PC-3 (cell line): ENCODE measurements at regions not wholly inside any gene's neighbourhood (a gene's known extent, or its start where the extent isn't known, plus 50 kb on each side); places are given as distances from the start of the nearest gene placed in this dataset.

ENCODE experiments used
- EZH2 ChIP-seq: fragments of 300-600 bp; sonication (generic); IDR thresholded peaks from one replicate; pipeline ENCODE4 v1.6.1; 2017; ENCODE audit warnings: antibody characterized with exemption, mild to moderate bottlenecking, low read length; ENCODE audit not compliant: unreplicated experiment
- EZH2phosphoT487 ChIP-seq: fragments of 300-600 bp; sonication (generic); IDR thresholded peaks from 2 replicates; pipeline ENCODE4 v1.6.1; 2018; ENCODE audit warnings: mild to moderate bottlenecking, antibody characterized with exemption, low read length, borderline replicate concordance
- TF ChIP-seq, protein P1 (sequence below): fragments of 300-600 bp; sonication (generic); conservative IDR thresholded peaks from 2 replicates; pipeline ENCODE4 v1.5.1; 2017; ENCODE audit warnings: antibody characterized with exemption, low read depth, mild to moderate bottlenecking, low read length

DNA sequence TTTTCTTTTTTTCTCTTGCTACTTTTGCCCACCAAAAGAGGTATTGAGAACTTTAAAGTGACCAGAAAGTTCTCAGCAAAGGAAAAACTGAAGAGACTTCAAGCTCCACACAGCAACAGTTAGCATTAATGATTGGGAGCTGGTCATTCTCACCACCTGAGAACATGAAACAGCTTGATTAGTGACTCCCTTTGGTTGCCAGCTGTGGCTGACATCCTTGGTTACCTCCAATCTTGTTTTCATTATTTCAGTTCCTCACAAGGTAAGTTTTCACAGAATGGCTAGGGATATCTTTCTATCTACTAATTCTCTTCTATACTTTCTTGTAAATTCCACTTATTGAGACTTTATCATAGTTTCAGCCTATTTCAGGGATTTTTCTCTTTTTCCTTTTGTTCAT, 427.9 kb downstream of the QKI start:
- TF ChIP-seq, protein P1, sequence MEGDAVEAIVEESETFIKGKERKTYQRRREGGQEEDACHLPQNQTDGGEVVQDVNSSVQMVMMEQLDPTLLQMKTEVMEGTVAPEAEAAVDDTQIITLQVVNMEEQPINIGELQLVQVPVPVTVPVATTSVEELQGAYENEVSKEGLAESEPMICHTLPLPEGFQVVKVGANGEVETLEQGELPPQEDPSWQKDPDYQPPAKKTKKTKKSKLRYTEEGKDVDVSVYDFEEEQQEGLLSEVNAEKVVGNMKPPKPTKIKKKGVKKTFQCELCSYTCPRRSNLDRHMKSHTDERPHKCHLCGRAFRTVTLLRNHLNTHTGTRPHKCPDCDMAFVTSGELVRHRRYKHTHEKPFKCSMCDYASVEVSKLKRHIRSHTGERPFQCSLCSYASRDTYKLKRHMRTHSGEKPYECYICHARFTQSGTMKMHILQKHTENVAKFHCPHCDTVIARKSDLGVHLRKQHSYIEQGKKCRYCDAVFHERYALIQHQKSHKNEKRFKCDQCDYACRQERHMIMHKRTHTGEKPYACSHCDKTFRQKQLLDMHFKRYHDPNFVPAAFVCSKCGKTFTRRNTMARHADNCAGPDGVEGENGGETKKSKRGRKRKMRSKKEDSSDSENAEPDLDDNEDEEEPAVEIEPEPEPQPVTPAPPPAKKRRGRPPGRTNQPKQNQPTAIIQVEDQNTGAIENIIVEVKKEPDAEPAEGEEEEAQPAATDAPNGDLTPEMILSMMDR = no peak
- no peak for TF ChIP-seq EZH2phosphoT487
- TF ChIP-seq EZH2 = no peak
